HFFc6 (cell line): ENCODE measurements at regions not wholly inside any gene's neighbourhood (a gene's known extent, or its start where the extent isn't known, plus 50 kb on each side); places are given as distances from the start of the nearest gene placed in this dataset.

Source experiments
- DNase-seq: peaks from one replicate; pipeline ENCODE4 v3.0.0-alpha.2; 2018
- H3K27ac Mint-ChIP-seq: 2 replicates; pipeline ENCODE4 v1.8.0; 2020; ENCODE audit warnings: mild to moderate bottlenecking, mixed read lengths
- H3K27me3 Mint-ChIP-seq: 2 replicates; pipeline ENCODE4 v1.8.0; 2021; ENCODE audit warnings: mild to moderate bottlenecking, moderate library complexity, mixed read lengths; ENCODE audit not compliant: insufficient read depth
- H3K36me3 Mint-ChIP-seq: 2 replicates; pipeline ENCODE4 v1.8.0; 2021; ENCODE audit warnings: low read depth, mixed read lengths
- H3K4me1 Mint-ChIP-seq: 2 replicates; pipeline ENCODE4 v1.8.0; 2020; ENCODE audit warnings: low read depth, mixed read lengths
- H3K4me3 Mint-ChIP-seq: 2 replicates; pipeline ENCODE4 v1.8.0; 2020; ENCODE audit warnings: mild to moderate bottlenecking, moderate library complexity, mixed read lengths
- H3K9me3 Mint-ChIP-seq: 2 replicates; pipeline ENCODE4 v1.8.0; 2020; ENCODE audit warnings: mild to moderate bottlenecking, mixed read lengths
- CTCF ChIP-seq: fragments of 200-600 bp; sonication (generic); IDR thresholded peaks from 2 replicates; pipeline ENCODE4 v1.5.0; 2021; ENCODE audit warnings: antibody characterized with exemption, mild to moderate bottlenecking

- Mint-ChIP-seq H3K27me3 (peaks cover 24% of the 10 kb centered on the region), H3K36me3 (no peaks in the 10 kb centered on the region; the same call in 1 of the 2 replicates), H3K4me3 (no peak overlapping the region), H3K9me3 (peaks cover 16% of the 10 kb centered on the region; the same call in 1 of the 2 replicates), H3K4me1 (no peaks in the 10 kb centered on the region), H3K27ac (no peak overlapping the region)
- no peak for TF ChIP-seq CTCF
- no peak for DNase-seq
Observed at GRCh38 chr20:61053487-61053886, 198.6 kb upstream of the CDH4 start.

GRCh38 chr20:61053889-61054288 lies 198.2 kb upstream of the CDH4 start:
- Mint-ChIP-seq H3K36me3 (no peaks in the 10 kb centered on the region; the same call in 1 of the 2 replicates), H3K27me3 (peaks cover 23% of the 10 kb centered on the region), H3K4me3 (no peak overlapping the region), H3K9me3 (peaks cover 12% of the 10 kb centered on the region; the same call in 1 of the 2 replicates), H3K27ac (no peak overlapping the region), H3K4me1 (no peaks in the 10 kb centered on the region)
- no peak for DNase-seq
- no peak for TF ChIP-seq CTCF

- Mint-ChIP-seq H3K27me3 (peaks cover 23% of the 10 kb centered on the region), H3K4me3 (no peak overlapping the region), H3K36me3 (no peaks in the 10 kb centered on the region), H3K27ac (no peak overlapping the region), H3K4me1 (no peaks in the 10 kb centered on the region), H3K9me3 (peaks cover 10% of the 10 kb centered on the region; the same call in 1 of the 2 replicates)
- DNase-seq, result no peak
- no peak for TF ChIP-seq CTCF
Observed at GRCh38 chr20:61054411-61054810, 197.7 kb upstream of the CDH4 start.

- H3K4me1 Mint-ChIP-seq, result no peaks in the 10 kb centered on the region
- H3K4me3 Mint-ChIP-seq, result no peak overlapping the region
- H3K27ac Mint-ChIP-seq, result no peak overlapping the region
- peaks cover 10% of the 10 kb centered on the region; the same call in 1 of the 2 replicates for H3K9me3 Mint-ChIP-seq
- TF ChIP-seq CTCF, result no peak
- no peaks in the 10 kb centered on the region for H3K36me3 Mint-ChIP-seq
- peaks cover 23% of the 10 kb centered on the region for H3K27me3 Mint-ChIP-seq
- no peak for DNase-seq
Observed at GRCh38 chr20:61055180-61056010, 196.7 kb upstream of the CDH4 start.

GRCh38 chr20:61056116-61056515 lies 195.9 kb upstream of the CDH4 start:
- H3K27me3 Mint-ChIP-seq, result peaks cover 27% of the 10 kb centered on the region
- no peak overlapping the region for H3K27ac Mint-ChIP-seq
- H3K36me3 Mint-ChIP-seq, result no peaks in the 10 kb centered on the region

More at GRCh38 chr20:61056116-61056515, 195.9 kb upstream of the CDH4 start:
- no peak overlapping the region for H3K4me3 Mint-ChIP-seq
- no peaks in the 10 kb centered on the region for H3K4me1 Mint-ChIP-seq
- TF ChIP-seq CTCF, result no peak
- H3K9me3 Mint-ChIP-seq, result peaks cover 10% of the 10 kb centered on the region; the same call in 1 of the 2 replicates
- no peak for DNase-seq
